Liver (tissue), 3 donors: ENCODE measurements at regions not wholly inside any gene's neighbourhood (a gene's known extent, or its start where the extent isn't known, plus 50 kb on each side); places are given as distances from the start of the nearest gene placed in this dataset.

Experiments used
- ATF3 ChIP-seq: IDR thresholded peaks from 2 replicates; pipeline ENCODE4 v1.6.1; 2016; ENCODE audit warnings: antibody characterized with exemption
- CTCF ChIP-seq: fragments of 150-350 bp; IDR thresholded peaks from 2 replicates; pipeline ENCODE4 v1.5.1; 2017; ENCODE audit warnings: improper control_type of control experiment, low read depth, low read length; ENCODE audit not compliant: missing input control
- EGR1 ChIP-seq, 2 donors: IDR thresholded peaks; 2 replicates each; pipeline ENCODE4 v1.6.1; 2016 to 2018; ENCODE audit warnings: antibody characterized with exemption in 2 of 2, low read depth in 2 of 2
- MAX ChIP-seq: IDR thresholded peaks from 2 replicates; pipeline ENCODE4 v1.6.1; 2016; ENCODE audit warnings: antibody characterized with exemption
- RAD21 ChIP-seq, 2 donors: IDR thresholded peaks; 2 replicates each; pipeline ENCODE4 v1.6.1; 2016; ENCODE audit warnings: antibody characterized with exemption in 2 of 2, mild to moderate bottlenecking in 2 of 2
- REST ChIP-seq: IDR thresholded peaks from 2 replicates; pipeline ENCODE4 v1.6.1; 2016; ENCODE audit warnings: antibody characterized with exemption, mild to moderate bottlenecking
- RXRA ChIP-seq, 2 donors: IDR thresholded peaks; 2 replicates each; pipeline ENCODE4 v1.6.1; 2017 to 2018; ENCODE audit warnings: antibody characterized with exemption in 2 of 2, mild to moderate bottlenecking in 1 of 2
- SP1 ChIP-seq: IDR thresholded peaks from 2 replicates; pipeline ENCODE4 v1.6.1; 2018; ENCODE audit warnings: antibody characterized with exemption, mild to moderate bottlenecking
- TAF1 ChIP-seq: conservative IDR thresholded peaks from 2 replicates; pipeline ENCODE4 v1.6.1; 2016; ENCODE audit warnings: antibody characterized with exemption, mild to moderate bottlenecking
- ZBTB33 ChIP-seq: IDR thresholded peaks from 2 replicates; pipeline ENCODE4 v1.6.1; 2016; ENCODE audit warnings: antibody characterized with exemption
- donor health status: healthy.
- donor health status: healthy.

GRCh38 chr3:6526861-6527260 lies 334.1 kb upstream of the GRM7 start:
- TF ChIP-seq TAF1, result no peak
- no peak for TF ChIP-seq CTCF
- no peak for TF ChIP-seq EGR1 (IDR thresholded peaks at IDR 0.05; ENCODE audit: low read depth in 2 of 2)
- TF ChIP-seq ATF3, result no peak
- TF ChIP-seq RXRA (IDR thresholded peaks at IDR 0.05), result no peak
- TF ChIP-seq SP1, result no peak
- no peak for TF ChIP-seq REST
- no peak for TF ChIP-seq ZBTB33
- no peak for TF ChIP-seq RAD21 (IDR thresholded peaks at IDR 0.05)
- TF ChIP-seq MAX, result no peak
